Uterus (tissue), 2 donors: ENCODE measurements at regions not wholly inside any gene's neighbourhood (a gene's known extent, or its start where the extent isn't known, plus 50 kb on each side); places are given as distances from the start of the nearest gene placed in this dataset.

Source experiments
- CTCF ChIP-seq, 4 experiments: fragments of 200-600 bp in 2 of 4; fragments of 450-650 bp in 2 of 4; sonication (generic) in 2 of 4; IDR thresholded peaks; one replicate each; pipeline ENCODE4 v1.5.1; 2016 to 2019; ENCODE audit warnings: antibody characterized with exemption in 4 of 4, mild to moderate bottlenecking in 2 of 4, moderate library complexity in 1 of 4
- POLR2A ChIP-seq, 2 donors: fragments of 450-650 bp; IDR thresholded peaks; one replicate each; pipeline ENCODE4 v1.6.1; 2016; ENCODE audit warnings: antibody characterized with exemption in 2 of 2, mild to moderate bottlenecking in 1 of 2, moderate library complexity in 1 of 2

GRCh38 chr4:87912164-87913004 is 63.1 kb upstream of the SPP1 start:
- TF ChIP-seq CTCF (IDR thresholded peaks at IDR 0.05) = no peak
- no peak for TF ChIP-seq POLR2A (IDR thresholded peaks at IDR 0.05)
